OCI-LY1 (cell line): ENCODE measurements at regions not wholly inside any gene's neighbourhood (a gene's known extent, or its start where the extent isn't known, plus 50 kb on each side); places are given as distances from the start of the nearest gene placed in this dataset.

Experiments used
- H2AFZ ChIP-seq: fragments of 200-600 bp; sonication (generic), shearing (Covaris generic); 2 replicates; pipeline ENCODE4 v1.6.0; 2014; ENCODE audit warnings: antibody characterized with exemption, mild to moderate bottlenecking, low read length
- H3F3A ChIP-seq: fragments of 200-600 bp; sonication (generic), shearing (Covaris generic); 2 replicates; pipeline ENCODE4 v1.6.0; 2014; ENCODE audit warnings: mild to moderate bottlenecking, antibody characterized with exemption, low read length, moderate library complexity; ENCODE audit not compliant: insufficient read depth
- H3K27ac ChIP-seq: fragments of 200-600 bp; sonication (generic); 2 replicates; pipeline ENCODE4 v1.5.1; 2014; ENCODE audit warnings: low read length, mixed run types, mild to moderate bottlenecking, low read depth; ENCODE audit not compliant: poor library complexity, severe bottlenecking
- H3K27me3 ChIP-seq: fragments of 200-600 bp; sonication (generic); 2 replicates; pipeline ENCODE4 v1.6.0; 2014; ENCODE audit warnings: antibody characterized with exemption, mild to moderate bottlenecking, low read length, moderate library complexity; ENCODE audit not compliant: insufficient read depth
- H3K36me3 ChIP-seq: fragments of 200-600 bp; sonication (generic); 2 replicates; pipeline ENCODE4 v1.6.1; 2014; ENCODE audit warnings: mild to moderate bottlenecking, antibody characterized with exemption, low read length, moderate library complexity, mixed read lengths; ENCODE audit not compliant: insufficient read depth
- H3K4me1 ChIP-seq: fragments of 200-600 bp; sonication (generic); 2 replicates; pipeline ENCODE4 v1.5.1; 2014; ENCODE audit warnings: mild to moderate bottlenecking, low read length, moderate library complexity; ENCODE audit not compliant: insufficient read depth, severe bottlenecking
- H3K4me2 ChIP-seq: fragments of 200-600 bp; sonication (generic), shearing (Covaris generic); 2 replicates; pipeline ENCODE4 v1.6.1; 2014; ENCODE audit warnings: low read length
- H3K4me3 ChIP-seq: fragments of 200-600 bp; sonication (generic); 2 replicates; pipeline ENCODE4 v1.5.1; 2014; ENCODE audit warnings: low read length, low read depth, mild to moderate bottlenecking, mixed read lengths; ENCODE audit not compliant: poor library complexity, severe bottlenecking
- H3K79me2 ChIP-seq: fragments of 200-600 bp; shearing (Covaris generic); 2 replicates; pipeline ENCODE4 v1.6.1; 2016; ENCODE audit warnings: mixed run types, low read length, mixed read lengths; ENCODE audit not compliant: insufficient read depth
- H3K9ac ChIP-seq: fragments of 200-600 bp; sonication (generic), shearing (Covaris generic); 2 replicates; pipeline ENCODE4 v1.6.1; 2014; ENCODE audit warnings: mild to moderate bottlenecking, low read length, mixed read lengths
- H3K9me2 ChIP-seq: fragments of 200-600 bp; sonication (generic), shearing (Covaris generic); 2 replicates; pipeline ENCODE4 v1.6.1; 2014; ENCODE audit warnings: low read depth, mild to moderate bottlenecking, low read length, mixed read lengths
- H3K9me3 ChIP-seq: fragments of 200-600 bp; shearing (Covaris generic); 2 replicates; pipeline ENCODE4 v1.6.1; 2014; ENCODE audit warnings: low read length, mixed read lengths
- H4K20me1 ChIP-seq: fragments of 200-600 bp; sonication (generic), shearing (Covaris generic); 2 replicates; pipeline ENCODE4 v1.6.0; 2016; ENCODE audit warnings: mild to moderate bottlenecking, low read length; ENCODE audit not compliant: insufficient read depth
- CTCF ChIP-seq: fragments of 200-600 bp; sonication (generic), shearing (Covaris generic); IDR thresholded peaks from 2 replicates; pipeline ENCODE4 v1.5.1; 2017; ENCODE audit warnings: mild to moderate bottlenecking, antibody characterized with exemption, low read length, moderate library complexity, mixed read lengths
- EZH2 ChIP-seq: fragments of 200-600 bp; sonication (generic), shearing (Covaris generic); IDR thresholded peaks from 2 replicates; pipeline ENCODE4 v1.8.0; 2017; ENCODE audit warnings: borderline replicate concordance, mixed run types, mild to moderate bottlenecking, antibody characterized with exemption, low read length, moderate library complexity, mixed read lengths

- Histone ChIP-seq H3K9ac (no peak overlapping the region), H3K36me3 (no peaks in the 10 kb centered on the region), H3K9me3 (no peaks in the 10 kb centered on the region), H3K9me2 (no peaks in the 10 kb centered on the region), H3K4me3 (no peak overlapping the region), H3F3A (no peaks in the 10 kb centered on the region), H3K27ac (no peak overlapping the region), H3K79me2 (no peaks in the 10 kb centered on the region), H2AFZ (no peak overlapping the region), H4K20me1 (no peaks in the 10 kb centered on the region), H3K4me2 (no peak overlapping the region), H3K27me3 (no peaks in the 10 kb centered on the region), H3K4me1 (no peaks in the 10 kb centered on the region)
- TF ChIP-seq EZH2 (no peak), CTCF (no peak)
Measured at GRCh38 chr1:190708418-190709057, 230.9 kb upstream of the BRINP3 start.

- Histone ChIP-seq H4K20me1 (no peaks in the 10 kb centered on the region), H3K27me3 (no peaks in the 10 kb centered on the region), H3K9me3 (no peaks in the 10 kb centered on the region), H3F3A (no peaks in the 10 kb centered on the region), H3K36me3 (no peaks in the 10 kb centered on the region), H3K4me1 (no peaks in the 10 kb centered on the region), H3K9me2 (no peaks in the 10 kb centered on the region), H3K4me2 (no peak overlapping the region), H3K4me3 (no peak overlapping the region), H3K9ac (no peak overlapping the region), H3K27ac (no peak overlapping the region), H2AFZ (no peak overlapping the region), H3K79me2 (no peaks in the 10 kb centered on the region)
- TF ChIP-seq CTCF (no peak), EZH2 (no peak)
Measured at GRCh38 chr1:190711069-190711468, 233.4 kb upstream of the BRINP3 start.

GRCh38 chr1:190717055-190717454 lies 239.4 kb upstream of the BRINP3 start:
- H3K9ac ChIP-seq = no peak overlapping the region
- no peak overlapping the region for H3K4me3 ChIP-seq
- no peak overlapping the region for H3K27ac ChIP-seq
- no peak overlapping the region for H2AFZ ChIP-seq
- H3K4me1 ChIP-seq = no peaks in the 10 kb centered on the region
- H3K36me3 ChIP-seq = no peaks in the 10 kb centered on the region
- no peaks in the 10 kb centered on the region for H3K9me3 ChIP-seq
- TF ChIP-seq EZH2 (no peak), CTCF (no peak)
- no peaks in the 10 kb centered on the region for H3K27me3 ChIP-seq
- H3K9me2 ChIP-seq = no peaks in the 10 kb centered on the region
- no peaks in the 10 kb centered on the region for H4K20me1 ChIP-seq
- no peaks in the 10 kb centered on the region for H3F3A ChIP-seq
- no peaks in the 10 kb centered on the region for H3K79me2 ChIP-seq
- H3K4me2 ChIP-seq = no peak overlapping the region
